IMR-90 (cell line): ENCODE measurements at regions not wholly inside any gene's neighbourhood (a gene's known extent, or its start where the extent isn't known, plus 50 kb on each side); places are given as distances from the start of the nearest gene placed in this dataset.
A peak's percentile ranks its signal among the peaks of the same experiment; 100 is the strongest.

ENCODE experiments used
- ATAC-seq: fragments of 200-7000 bp; cut with Tn5 transposase; 2 replicates; pipeline ENCODE4 v1.9.1; 2020; ENCODE audit warnings: low read depth, mild to moderate bottlenecking, moderate library complexity
- BruUV-seq: library from RNA; stranded (reverse); fragments of 400-500 nt; replicated peaks from 2 replicates; lab custom pipeline; 2021; lab: Mats Ljungman, UMichigan
- CTCF ChIA-PET: fragments of 300-600 bp; formaldehyde crosslinking; extraction: SDS; loops from one replicate; lab custom pipeline; 2021; ENCODE audit warnings: antibody characterized with exemption; lab: Yijun Ruan, JAX
- POLR2A ChIA-PET: fragments of 300-600 bp; sonication (Branson Sonifier 250); formaldehyde crosslinking; loops from one replicate; lab custom pipeline; 2022; ENCODE audit warnings: antibody characterized with exemption; ENCODE audit not compliant: unreplicated experiment; lab: Charles Lee
- DNase-seq: peaks from one replicate; pipeline ENCODE4 v3.0.0; 2013
- H2AFZ ChIP-seq: replicated peaks from 2 replicates; pipeline ENCODE3; 2013; ENCODE audit warnings: low read length, mild to moderate bottlenecking; ENCODE audit not compliant: poor library complexity
- H2AK5ac ChIP-seq: 2 replicates; pipeline ENCODE4 v1.6.1; 2013; ENCODE audit warnings: low read depth, low read length, inconsistent platforms
- H2AK9ac ChIP-seq: replicated peaks from 2 replicates; pipeline ENCODE3; 2013; ENCODE audit warnings: mild to moderate bottlenecking, low read depth, low read length, moderate library complexity; ENCODE audit not compliant: poor library complexity
- H2BK120ac ChIP-seq: 2 replicates; pipeline ENCODE4 v1.6.1; 2013; ENCODE audit warnings: low read depth, low read length, inconsistent platforms
- H2BK15ac ChIP-seq: 3 replicates; pipeline ENCODE4 v1.6.1; 2013; ENCODE audit warnings: low read depth, low read length, inconsistent platforms
- H2BK20ac ChIP-seq: 2 replicates; pipeline ENCODE4 v1.6.1; 2013; ENCODE audit warnings: low read depth, mild to moderate bottlenecking, inconsistent platforms, low read length, moderate library complexity
- H2BK5ac ChIP-seq: 2 replicates; pipeline ENCODE4 v1.6.1; 2013; ENCODE audit warnings: mild to moderate bottlenecking, low read depth, low read length, inconsistent platforms; ENCODE audit not compliant: poor library complexity, severe bottlenecking
- H3K14ac ChIP-seq: replicated peaks from 2 replicates; pipeline ENCODE4 v1.6.1; 2013; ENCODE audit warnings: low read depth, low read length, inconsistent platforms
- H3K18ac ChIP-seq: 2 replicates; pipeline ENCODE4 v1.6.1; 2013; ENCODE audit warnings: low read depth, low read length, control low read depth
- H3K23ac ChIP-seq: 2 replicates; pipeline ENCODE4 v1.6.1; 2013; ENCODE audit warnings: low read depth, low read length, inconsistent platforms
- H3K27ac ChIP-seq: 2 replicates; pipeline ENCODE4 v1.5.1; 2013; ENCODE audit warnings: mild to moderate bottlenecking, control low read depth, low read length; ENCODE audit not compliant: insufficient read depth
- H3K27me3 ChIP-seq: 2 replicates; pipeline ENCODE4 v1.6.1; 2013; ENCODE audit warnings: low read length; ENCODE audit not compliant: control insufficient read depth, insufficient read depth
- H3K36me3 ChIP-seq: 2 replicates; pipeline ENCODE4 v1.6.1; 2013; ENCODE audit warnings: low read length, mixed read lengths; ENCODE audit not compliant: control insufficient read depth, insufficient read depth
- H3K4ac ChIP-seq: 2 replicates; pipeline ENCODE4 v1.6.1; 2013; ENCODE audit warnings: low read depth, low read length, inconsistent platforms
- H3K4me1 ChIP-seq: 2 replicates; pipeline ENCODE4 v1.6.1; 2013; ENCODE audit warnings: low read length, mixed read lengths; ENCODE audit not compliant: control insufficient read depth, insufficient read depth
- H3K4me2 ChIP-seq: 2 replicates; pipeline ENCODE4 v1.6.1; 2013; ENCODE audit warnings: low read depth, mild to moderate bottlenecking, control low read depth, low read length, moderate library complexity
- H3K4me3 ChIP-seq: 2 replicates; pipeline ENCODE4 v1.5.1; 2013; ENCODE audit warnings: low read depth, mild to moderate bottlenecking, control low read depth, low read length, moderate library complexity; ENCODE audit not compliant: insufficient read depth
- H3K56ac ChIP-seq: 2 replicates; pipeline ENCODE4 v1.6.1; 2013; ENCODE audit warnings: low read length, inconsistent platforms; ENCODE audit not compliant: insufficient read depth; ENCODE audit errors: extremely low read depth
- H3K79me1 ChIP-seq, 2 experiments: 2 replicates each; pipeline ENCODE4 v1.6.1; 2013; ENCODE audit warnings: low read length in 2 of 2, inconsistent platforms in 1 of 2, low read depth in 1 of 2
- H3K9ac ChIP-seq: 2 replicates; pipeline ENCODE4 v1.6.1; 2013; ENCODE audit warnings: low read depth, low read length, control low read depth
- H3K9me1 ChIP-seq: 2 replicates; pipeline ENCODE4 v1.6.1; 2013; ENCODE audit warnings: low read length, inconsistent platforms; ENCODE audit not compliant: insufficient read depth
- H3K9me3 ChIP-seq: 2 replicates; pipeline ENCODE4 v1.6.1; 2013; ENCODE audit warnings: low read length; ENCODE audit not compliant: control insufficient read depth, insufficient read depth
- H4K20me1 ChIP-seq: 2 replicates; pipeline ENCODE4 v1.6.1; 2013; ENCODE audit warnings: low read length, inconsistent platforms; ENCODE audit not compliant: insufficient read depth
- H4K5ac ChIP-seq: 2 replicates; pipeline ENCODE4 v1.6.1; 2013; ENCODE audit warnings: mild to moderate bottlenecking, low read depth, low read length, control low read depth
- H4K8ac ChIP-seq, 2 experiments: 2 replicates each; pipeline ENCODE4 v1.6.1; 2013; ENCODE audit warnings: low read depth in 2 of 2, low read length in 2 of 2, control low read depth in 1 of 2, inconsistent platforms in 1 of 2
- H4K91ac ChIP-seq: 2 replicates; pipeline ENCODE4 v1.6.1; 2013; ENCODE audit warnings: low read depth, low read length, inconsistent platforms; ENCODE audit not compliant: insufficient read depth
- BHLHE40 ChIP-seq: fragments of 150-350 bp; IDR thresholded peaks from 2 replicates; pipeline ENCODE4 v1.6.1; 2016; ENCODE audit warnings: mild to moderate bottlenecking, low read depth, low read length
- CEBPB ChIP-seq: IDR thresholded peaks from 2 replicates; pipeline ENCODE4 v1.6.1; 2012; ENCODE audit warnings: low read depth, low read length, improper control_type of control experiment
- CHD1 ChIP-seq: IDR thresholded peaks from 2 replicates; pipeline ENCODE4 v1.6.1; 2012; ENCODE audit warnings: low read depth, low read length, improper control_type of control experiment
- FOS ChIP-seq: fragments of 150-350 bp; IDR thresholded peaks from 2 replicates; pipeline ENCODE4 v1.6.1; 2016; ENCODE audit warnings: low read depth, low read length
- MAFK ChIP-seq: IDR thresholded peaks from 2 replicates; pipeline ENCODE4 v1.6.1; 2012; ENCODE audit warnings: low read depth, low read length, improper control_type of control experiment
- MAZ ChIP-seq: IDR thresholded peaks from 2 replicates; pipeline ENCODE4 v1.6.1; 2012; ENCODE audit warnings: low read depth, mild to moderate bottlenecking, low read length, improper control_type of control experiment, moderate library complexity, borderline replicate concordance
- MXI1 ChIP-seq: IDR thresholded peaks from 2 replicates; pipeline ENCODE4 v1.6.1; 2012; ENCODE audit warnings: low read depth, mild to moderate bottlenecking, low read length, moderate library complexity, borderline replicate concordance
- NFE2L2 ChIP-seq: fragments of 150-350 bp; IDR thresholded peaks from 2 replicates; pipeline ENCODE4 v1.6.1; 2016; ENCODE audit warnings: low read depth, mild to moderate bottlenecking, low read length
- POLR2A ChIP-seq: IDR thresholded peaks from 2 replicates; pipeline ENCODE4 v1.6.1; 2012; ENCODE audit warnings: mild to moderate bottlenecking, low read depth, low read length
- RAD21 ChIP-seq: IDR thresholded peaks from 2 replicates; pipeline ENCODE4 v1.6.1; 2012; ENCODE audit warnings: low read length, improper control_type of control experiment
- RCOR1 ChIP-seq: IDR thresholded peaks from 2 replicates; pipeline ENCODE4 v1.6.1; 2012; ENCODE audit warnings: mild to moderate bottlenecking, low read length, improper control_type of control experiment; ENCODE audit not compliant: insufficient replicate concordance
- RFX5 ChIP-seq: IDR thresholded peaks from 2 replicates; pipeline ENCODE4 v1.8.0; 2012; ENCODE audit warnings: low read depth, mild to moderate bottlenecking, low read length, moderate library complexity
- SMC3 ChIP-seq: fragments of 150-350 bp; IDR thresholded peaks from 2 replicates; pipeline ENCODE4 v1.6.1; 2016; ENCODE audit warnings: low read depth, mild to moderate bottlenecking, antibody characterized with exemption, low read length, moderate library complexity
- WGBS, 2 experiments: methylation state at CpG; one replicate each; pipeline versions ENCODE4 v1.1.5 to v1.1.7; 2013; ENCODE audit warnings: missing lambda C conversion rate in 2 of 2; ENCODE audit not compliant: insufficient read length in 1 of 2; ENCODE audit errors: extremely low coverage in 2 of 2; 5-methylcytosine and 5-hydroxymethylcytosine counted together
- dilution Hi-C: fragments of 300-500 bp; cut with HindIII; formaldehyde crosslinking; loops from one replicate; pipeline ENCODE4 v1.14.3; 2018; ENCODE audit warnings: low sequenced_read_pairs; ENCODE audit not compliant: unreplicated experiment
- in situ Hi-C: fragments of 300-500 bp; cut with MboI; formaldehyde crosslinking; loops from 3 replicates; pipeline ENCODE4 v1.14.3; 2019; ENCODE audit warnings: low sequenced_read_pairs, inconsistent platforms, mixed read lengths
- intact Hi-C: fragments of 100-400 bp; cut with micrococcal nuclease; formaldehyde crosslinking; loops from 2 replicates; pipeline ENCODE4 v1.10.0; 2022
- TF ChIP-seq, protein P1 (sequence below): fragments of 150-350 bp; IDR thresholded peaks from 2 replicates; pipeline ENCODE4 v1.6.1; 2016; ENCODE audit warnings: low read depth, mild to moderate bottlenecking, low read length, moderate library complexity, borderline replicate concordance
- TF ChIP-seq, protein P2 (sequence below): conservative IDR thresholded peaks from 2 replicates; pipeline ENCODE4 v1.5.1; 2012; ENCODE audit warnings: mild to moderate bottlenecking, low read depth, low read length, improper control_type of control experiment

- Histone ChIP-seq H4K8ac (peak overlapping the region in 1 of 2 experiments; percentile 32; a peak in 2 of 4 replicates), H3K4me3 (no peak overlapping the region), H2BK20ac (peak overlapping the region; percentile 59), H3K9me1 (peaks cover 14% of the 10 kb centered on the region), H2AK9ac (peak overlapping the region; percentile 32), H3K27ac (no peak overlapping the region; the same call in 1 of the 2 replicates), H2BK5ac (peak overlapping the region; percentile 50), H3K23ac (peak overlapping the region; percentile 39; the same call in 1 of the 2 replicates), H3K56ac (no peak overlapping the region), H4K5ac (no peak overlapping the region), H3K36me3 (no peaks in the 10 kb centered on the region), H3K9ac (no peak overlapping the region), H4K20me1 (no peaks in the 10 kb centered on the region), H3K27me3 (no peaks in the 10 kb centered on the region), H3K9me3 (no peaks in the 10 kb centered on the region), H4K91ac (peak overlapping the region; percentile 12; the same call in 1 of the 2 replicates), H2AK5ac (peak overlapping the region; percentile 65; the same call in 1 of the 2 replicates), H3K4me2 (peak overlapping the region; percentile 26; the same call in 1 of the 2 replicates), H2AFZ (peak overlapping the region; percentile 47), H2BK120ac (peak overlapping the region; percentile 60), H3K4me1 (peaks cover 14% of the 10 kb centered on the region), H3K4ac (peak overlapping the region; percentile 43), H3K79me1 (no peaks in the 10 kb centered on the region; a peak in 1 of 4 replicates), H2BK15ac (peak overlapping the region; percentile 79; the same call in 2 of the 3 replicates), H3K14ac (peak overlapping the region; percentile 44), H3K18ac (peak overlapping the region; percentile 16; the same call in 1 of the 2 replicates)
- in situ Hi-C loops (no loop called here), intact Hi-C loops (no loop called here), dilution Hi-C loops (no loop called here)
- POLR2A ChIA-PET = interaction anchor here (0.5 to 0.8 kb wide), 2 partner anchors 9 to 70 kb away, joined by 3 to 4 read pairs; no protein-coding TSS in a partner anchor
- BruUV-seq = no TSS peak
- DNase-seq (peak; percentile 91), ATAC-seq (peak; percentile 93)
- no CpG with 5 or more reads among the region's 4 CpGs for WGBS, 2 experiments
- CTCF ChIA-PET = interaction anchor here (0.6 to 1.1 kb wide), 3 partner anchors 9 to 77 kb away, joined by 3 to 4 read pairs (median 4); no protein-coding TSS in a partner anchor
- TF ChIP-seq RFX5 = no peak
- TF ChIP-seq CEBPB = no peak
- TF ChIP-seq RAD21 = no peak
- TF ChIP-seq, protein P1, sequence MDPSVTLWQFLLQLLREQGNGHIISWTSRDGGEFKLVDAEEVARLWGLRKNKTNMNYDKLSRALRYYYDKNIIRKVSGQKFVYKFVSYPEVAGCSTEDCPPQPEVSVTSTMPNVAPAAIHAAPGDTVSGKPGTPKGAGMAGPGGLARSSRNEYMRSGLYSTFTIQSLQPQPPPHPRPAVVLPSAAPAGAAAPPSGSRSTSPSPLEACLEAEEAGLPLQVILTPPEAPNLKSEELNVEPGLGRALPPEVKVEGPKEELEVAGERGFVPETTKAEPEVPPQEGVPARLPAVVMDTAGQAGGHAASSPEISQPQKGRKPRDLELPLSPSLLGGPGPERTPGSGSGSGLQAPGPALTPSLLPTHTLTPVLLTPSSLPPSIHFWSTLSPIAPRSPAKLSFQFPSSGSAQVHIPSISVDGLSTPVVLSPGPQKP = no peak
- peak; percentile 23; the same call in 1 of the 2 replicates for TF ChIP-seq MAFK
- no peak for TF ChIP-seq MXI1
- no peak for TF ChIP-seq CHD1
- TF ChIP-seq NFE2L2 = no peak
- TF ChIP-seq RCOR1 = no peak
- peak; percentile 92 for TF ChIP-seq FOS
- TF ChIP-seq, protein P2, sequence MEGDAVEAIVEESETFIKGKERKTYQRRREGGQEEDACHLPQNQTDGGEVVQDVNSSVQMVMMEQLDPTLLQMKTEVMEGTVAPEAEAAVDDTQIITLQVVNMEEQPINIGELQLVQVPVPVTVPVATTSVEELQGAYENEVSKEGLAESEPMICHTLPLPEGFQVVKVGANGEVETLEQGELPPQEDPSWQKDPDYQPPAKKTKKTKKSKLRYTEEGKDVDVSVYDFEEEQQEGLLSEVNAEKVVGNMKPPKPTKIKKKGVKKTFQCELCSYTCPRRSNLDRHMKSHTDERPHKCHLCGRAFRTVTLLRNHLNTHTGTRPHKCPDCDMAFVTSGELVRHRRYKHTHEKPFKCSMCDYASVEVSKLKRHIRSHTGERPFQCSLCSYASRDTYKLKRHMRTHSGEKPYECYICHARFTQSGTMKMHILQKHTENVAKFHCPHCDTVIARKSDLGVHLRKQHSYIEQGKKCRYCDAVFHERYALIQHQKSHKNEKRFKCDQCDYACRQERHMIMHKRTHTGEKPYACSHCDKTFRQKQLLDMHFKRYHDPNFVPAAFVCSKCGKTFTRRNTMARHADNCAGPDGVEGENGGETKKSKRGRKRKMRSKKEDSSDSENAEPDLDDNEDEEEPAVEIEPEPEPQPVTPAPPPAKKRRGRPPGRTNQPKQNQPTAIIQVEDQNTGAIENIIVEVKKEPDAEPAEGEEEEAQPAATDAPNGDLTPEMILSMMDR = no peak
- TF ChIP-seq BHLHE40 = peak; percentile 33; the same call in 1 of the 2 replicates
- TF ChIP-seq POLR2A = no peak
- TF ChIP-seq SMC3 = no peak
- TF ChIP-seq MAZ = no peak
These were observed 54.9 kb upstream of the BZW1 start for GRCh38 chr2:200756618-200757321.
